ENCODE measurements at regions not wholly inside any gene's neighbourhood (a gene's known extent, or its start where the extent isn't known, plus 50 kb on each side); places are given as distances from the start of the nearest gene placed in this dataset.

GRCh38 chr3:165529451-165529850 lies 307.8 kb downstream of the BCHE start:
- H3K4me3 ChIP-seq (replicated peaks; ENCODE audit: low read depth, low read length) = no peak overlapping the region
- no peak for DNase-seq (ENCODE audit: extremely low read depth, low read depth)
- no peak for TF ChIP-seq CTCF (IDR thresholded peaks at IDR 0.05; ENCODE audit: low read depth, low read length, missing control alignments)

- TF ChIP-seq CTCF (IDR thresholded peaks at IDR 0.05; ENCODE audit: low read depth, low read length, missing control alignments) = no peak
These were observed 310.9 kb downstream of the BCHE start for GRCh38 chr3:165526367-165526766.

GRCh38 chr3:165523801-165524200 lies 313.4 kb downstream of the BCHE start:
- no peak for TF ChIP-seq CTCF (IDR thresholded peaks at IDR 0.05; ENCODE audit: low read depth, low read length, missing control alignments)
- no peak for DNase-seq (ENCODE audit: extremely low read depth, low read depth)
- no peak overlapping the region for H3K4me3 ChIP-seq (replicated peaks; ENCODE audit: low read depth, low read length)

More at GRCh38 chr3:165526367-165526766, 310.9 kb downstream of the BCHE start:
- no peak for DNase-seq (ENCODE audit: extremely low read depth, low read depth)
- no peak overlapping the region for H3K4me3 ChIP-seq (replicated peaks; ENCODE audit: low read depth, low read length)

GRCh38 chr3:165522386-165522785 lies 314.8 kb downstream of the BCHE start:
- no peak for TF ChIP-seq CTCF (IDR thresholded peaks at IDR 0.05; ENCODE audit: low read depth, low read length, missing control alignments)
- no peak for DNase-seq (ENCODE audit: extremely low read depth, low read depth)
- H3K4me3 ChIP-seq (replicated peaks; ENCODE audit: low read depth, low read length) = no peak overlapping the region

- no peak overlapping the region for H3K4me3 ChIP-seq (replicated peaks; ENCODE audit: low read depth, low read length)
- no peak for TF ChIP-seq CTCF (IDR thresholded peaks at IDR 0.05; ENCODE audit: low read depth, low read length, missing control alignments)
- no peak for DNase-seq (ENCODE audit: extremely low read depth, low read depth)
These were observed 315.9 kb downstream of the BCHE start for GRCh38 chr3:165521131-165521871.

GRCh38 chr3:165519687-165520086 lies 317.5 kb downstream of the BCHE start:
- DNase-seq (ENCODE audit: extremely low read depth, low read depth) = no peak
- no peak overlapping the region for H3K4me3 ChIP-seq (replicated peaks; ENCODE audit: low read depth, low read length)
- TF ChIP-seq CTCF (IDR thresholded peaks at IDR 0.05; ENCODE audit: low read depth, low read length, missing control alignments) = no peak

GRCh38 chr3:165518346-165518745 lies 318.9 kb downstream of the BCHE start:
- no peak for DNase-seq (ENCODE audit: extremely low read depth, low read depth)
- no peak overlapping the region for H3K4me3 ChIP-seq (replicated peaks; ENCODE audit: low read depth, low read length)
- TF ChIP-seq CTCF (IDR thresholded peaks at IDR 0.05; ENCODE audit: low read depth, low read length, missing control alignments) = no peak
